ENCODE measurements at regions not wholly inside any gene's neighbourhood (a gene's known extent, or its start where the extent isn't known, plus 50 kb on each side); places are given as distances from the start of the nearest gene placed in this dataset.

DNA sequence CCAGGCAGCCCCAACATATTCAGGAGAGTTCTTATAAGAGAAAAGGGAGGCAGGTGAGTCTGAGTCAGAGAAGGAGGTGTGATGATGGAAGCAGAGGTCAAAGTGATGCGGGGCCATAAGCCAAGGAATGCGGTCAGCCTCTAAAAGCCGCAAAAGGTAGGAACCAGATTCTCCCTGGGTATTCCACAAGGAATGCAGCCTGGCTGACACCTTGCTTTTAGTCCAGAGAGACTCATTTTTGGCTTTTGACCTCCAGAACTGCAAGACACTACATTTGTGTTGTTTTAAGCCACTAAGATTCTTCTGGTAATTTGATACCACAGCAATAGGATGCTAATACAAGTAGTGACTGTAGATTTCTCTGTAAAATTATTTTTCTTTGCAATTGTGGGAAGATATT, 151.5 kb upstream of the EEPD1 start:
- no peak for ATAC-seq
- no peaks in the 10 kb centered on the region for H3K79me2 ChIP-seq (ENCODE audit: control insufficient read depth, insufficient read depth, low read length)
- in situ Hi-C loops (cut with MboI): no loop called here
- TF ChIP-seq SMAD3 (CRISPR knock-in tag; conservative IDR thresholded peaks at IDR 0.05): no peak
- no peak for TF ChIP-seq ZNF57 (CRISPR knock-in tag; IDR thresholded peaks at IDR 0.05)
- TF ChIP-seq, protein P1, sequence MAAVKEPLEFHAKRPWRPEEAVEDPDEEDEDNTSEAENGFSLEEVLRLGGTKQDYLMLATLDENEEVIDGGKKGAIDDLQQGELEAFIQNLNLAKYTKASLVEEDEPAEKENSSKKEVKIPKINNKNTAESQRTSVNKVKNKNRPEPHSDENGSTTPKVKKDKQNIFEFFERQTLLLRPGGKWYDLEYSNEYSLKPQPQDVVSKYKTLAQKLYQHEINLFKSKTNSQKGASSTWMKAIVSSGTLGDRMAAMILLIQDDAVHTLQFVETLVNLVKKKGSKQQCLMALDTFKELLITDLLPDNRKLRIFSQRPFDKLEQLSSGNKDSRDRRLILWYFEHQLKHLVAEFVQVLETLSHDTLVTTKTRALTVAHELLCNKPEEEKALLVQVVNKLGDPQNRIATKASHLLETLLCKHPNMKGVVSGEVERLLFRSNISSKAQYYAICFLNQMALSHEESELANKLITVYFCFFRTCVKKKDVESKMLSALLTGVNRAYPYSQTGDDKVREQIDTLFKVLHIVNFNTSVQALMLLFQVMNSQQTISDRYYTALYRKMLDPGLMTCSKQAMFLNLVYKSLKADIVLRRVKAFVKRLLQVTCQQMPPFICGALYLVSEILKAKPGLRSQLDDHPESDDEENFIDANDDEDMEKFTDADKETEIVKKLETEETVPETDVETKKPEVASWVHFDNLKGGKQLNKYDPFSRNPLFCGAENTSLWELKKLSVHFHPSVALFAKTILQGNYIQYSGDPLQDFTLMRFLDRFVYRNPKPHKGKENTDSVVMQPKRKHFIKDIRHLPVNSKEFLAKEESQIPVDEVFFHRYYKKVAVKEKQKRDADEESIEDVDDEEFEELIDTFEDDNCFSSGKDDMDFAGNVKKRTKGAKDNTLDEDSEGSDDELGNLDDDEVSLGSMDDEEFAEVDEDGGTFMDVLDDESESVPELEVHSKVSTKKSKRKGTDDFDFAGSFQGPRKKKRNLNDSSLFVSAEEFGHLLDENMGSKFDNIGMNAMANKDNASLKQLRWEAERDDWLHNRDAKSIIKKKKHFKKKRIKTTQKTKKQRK (IDR thresholded peaks at IDR 0.05; ENCODE audit: borderline replicate concordance, low read depth, low read length): no peak
- TF ChIP-seq NFE2 (IDR thresholded peaks at IDR 0.05; ENCODE audit: low read depth): no peak
- TF ChIP-seq RBM25 (IDR thresholded peaks at IDR 0.05; ENCODE audit: low read depth, low read length, severe bottlenecking): no peak
- TF ChIP-seq NUFIP1 (IDR thresholded peaks at IDR 0.05; ENCODE audit: partially characterized antibody): no peak
- TF ChIP-seq, protein P2, sequence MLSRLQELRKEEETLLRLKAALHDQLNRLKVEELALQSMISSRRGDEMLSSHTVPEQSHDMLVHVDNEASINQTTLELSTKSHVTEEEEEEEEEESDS (CRISPR knock-in tag; IDR thresholded peaks at IDR 0.05): no peak
- TF ChIP-seq, protein P3, sequence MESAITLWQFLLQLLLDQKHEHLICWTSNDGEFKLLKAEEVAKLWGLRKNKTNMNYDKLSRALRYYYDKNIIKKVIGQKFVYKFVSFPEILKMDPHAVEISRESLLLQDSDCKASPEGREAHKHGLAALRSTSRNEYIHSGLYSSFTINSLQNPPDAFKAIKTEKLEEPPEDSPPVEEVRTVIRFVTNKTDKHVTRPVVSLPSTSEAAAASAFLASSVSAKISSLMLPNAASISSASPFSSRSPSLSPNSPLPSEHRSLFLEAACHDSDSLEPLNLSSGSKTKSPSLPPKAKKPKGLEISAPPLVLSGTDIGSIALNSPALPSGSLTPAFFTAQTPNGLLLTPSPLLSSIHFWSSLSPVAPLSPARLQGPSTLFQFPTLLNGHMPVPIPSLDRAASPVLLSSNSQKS (CRISPR knock-in tag; IDR thresholded peaks at IDR 0.05): no peak
- TF ChIP-seq, protein P4, sequence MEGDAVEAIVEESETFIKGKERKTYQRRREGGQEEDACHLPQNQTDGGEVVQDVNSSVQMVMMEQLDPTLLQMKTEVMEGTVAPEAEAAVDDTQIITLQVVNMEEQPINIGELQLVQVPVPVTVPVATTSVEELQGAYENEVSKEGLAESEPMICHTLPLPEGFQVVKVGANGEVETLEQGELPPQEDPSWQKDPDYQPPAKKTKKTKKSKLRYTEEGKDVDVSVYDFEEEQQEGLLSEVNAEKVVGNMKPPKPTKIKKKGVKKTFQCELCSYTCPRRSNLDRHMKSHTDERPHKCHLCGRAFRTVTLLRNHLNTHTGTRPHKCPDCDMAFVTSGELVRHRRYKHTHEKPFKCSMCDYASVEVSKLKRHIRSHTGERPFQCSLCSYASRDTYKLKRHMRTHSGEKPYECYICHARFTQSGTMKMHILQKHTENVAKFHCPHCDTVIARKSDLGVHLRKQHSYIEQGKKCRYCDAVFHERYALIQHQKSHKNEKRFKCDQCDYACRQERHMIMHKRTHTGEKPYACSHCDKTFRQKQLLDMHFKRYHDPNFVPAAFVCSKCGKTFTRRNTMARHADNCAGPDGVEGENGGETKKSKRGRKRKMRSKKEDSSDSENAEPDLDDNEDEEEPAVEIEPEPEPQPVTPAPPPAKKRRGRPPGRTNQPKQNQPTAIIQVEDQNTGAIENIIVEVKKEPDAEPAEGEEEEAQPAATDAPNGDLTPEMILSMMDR (IDR thresholded peaks at IDR 0.05 in 2 of 3, conservative IDR thresholded peaks at IDR 0.05 in 1 of 3; ENCODE audit: insufficient read depth in 2 of 3, low read depth in 1 of 3, low read length in 3 of 3): no peak
- no peak for TF ChIP-seq ZNF444 (CRISPR knock-in tag; IDR thresholded peaks at IDR 0.05)
- TF ChIP-seq, protein P5, sequence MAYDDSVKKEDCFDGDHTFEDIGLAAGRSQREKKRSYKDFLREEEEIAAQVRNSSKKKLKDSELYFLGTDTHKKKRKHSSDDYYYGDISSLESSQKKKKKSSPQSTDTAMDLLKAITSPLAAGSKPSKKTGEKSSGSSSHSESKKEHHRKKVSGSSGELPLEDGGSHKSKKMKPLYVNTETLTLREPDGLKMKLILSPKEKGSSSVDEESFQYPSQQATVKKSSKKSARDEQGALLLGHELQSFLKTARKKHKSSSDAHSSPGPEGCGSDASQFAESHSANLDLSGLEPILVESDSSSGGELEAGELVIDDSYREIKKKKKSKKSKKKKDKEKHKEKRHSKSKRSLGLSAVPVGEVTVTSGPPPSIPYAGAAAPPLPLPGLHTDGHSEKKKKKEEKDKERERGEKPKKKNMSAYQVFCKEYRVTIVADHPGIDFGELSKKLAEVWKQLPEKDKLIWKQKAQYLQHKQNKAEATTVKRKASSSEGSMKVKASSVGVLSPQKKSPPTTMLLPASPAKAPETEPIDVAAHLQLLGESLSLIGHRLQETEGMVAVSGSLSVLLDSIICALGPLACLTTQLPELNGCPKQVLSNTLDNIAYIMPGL (CRISPR knock-in tag; IDR thresholded peaks at IDR 0.05): no peak
- TF ChIP-seq PPARD (CRISPR knock-in tag; IDR thresholded peaks at IDR 0.05): no peak
- no peak for TF ChIP-seq BRD4 (IDR thresholded peaks at IDR 0.05)
- TF ChIP-seq ETS2 (tag; IDR thresholded peaks at IDR 0.05; ENCODE audit: borderline replicate concordance, poor library complexity, severe bottlenecking): no peak
- TF ChIP-seq HLTF (IDR thresholded peaks at IDR 0.05): no peak

More for the DNA sequence above, 151.5 kb upstream of the EEPD1 start:
- no peak for DNase-seq (ENCODE audit: extremely low read depth in 1 of 4, low spot score in 3 of 4)
- no TSS peak for BruUV-seq (replicated peaks)
- Histone ChIP-seq H3K9ac (ENCODE audit: insufficient read depth in 1 of 2, low read depth in 2 of 2, low read length in 2 of 2) (no peak overlapping the region), H3K4me3 (no peak overlapping the region), H3K27ac (ENCODE audit: extremely low read depth, low read depth, low read length) (no peak overlapping the region), H3K27me3 (ENCODE audit: control insufficient read depth in 2 of 2, insufficient read depth in 2 of 2, low read length in 2 of 2) (peaks cover 0 to 4% of the 10 kb centered on the region in 2 experiments; a peak in 1 of 5 replicates), H3K9me3 (replicated peaks; ENCODE audit: control insufficient read depth, insufficient read depth, low read depth, low read length) (no peaks in the 10 kb centered on the region), H3K4me2 (ENCODE audit: insufficient read depth, low read length) (no peak overlapping the region), H3K36me3 (ENCODE audit: control insufficient read depth, insufficient read depth, low read length) (no peaks in the 10 kb centered on the region), H3K9me1 (ENCODE audit: control insufficient read depth, insufficient read depth, low read length) (no peaks in the 10 kb centered on the region), H4K20me1 (replicated peaks; ENCODE audit: control insufficient read depth, insufficient read depth, low read length) (no peaks in the 10 kb centered on the region), H3K4me1 (replicated peaks in 1 of 2; ENCODE audit: control insufficient read depth in 2 of 2, insufficient read depth in 2 of 2, low read length in 2 of 2) (no peaks in the 10 kb centered on the region), H2AFZ (ENCODE audit: low read depth, low read length) (no peak overlapping the region)
- intact Hi-C loops (cut with micrococcal nuclease): no loop called here
- POLR2A ChIA-PET: no interaction called here
- no peak for FAIRE-seq
- CTCF ChIA-PET (ENCODE audit: low intra/inter-chr PET ratio): no interaction called here
- WGBS (ENCODE audit: insufficient coverage, low coverage, missing lambda C conversion rate): 0% methylated on average over 3 of the region's 3 CpGs
